IMR-90 (cell line): ENCODE measurements at regions not wholly inside any gene's neighbourhood (a gene's known extent, or its start where the extent isn't known, plus 50 kb on each side); places are given as distances from the start of the nearest gene placed in this dataset.

Experiments
- ATAC-seq: fragments of 200-7000 bp; cut with Tn5 transposase; 2 replicates; pipeline ENCODE4 v1.9.1; 2020; ENCODE audit warnings: low read depth, mild to moderate bottlenecking, moderate library complexity
- BruUV-seq: library from RNA; stranded (reverse); fragments of 400-500 nt; replicated peaks from 2 replicates; lab custom pipeline; 2021; lab: Mats Ljungman, UMichigan
- CTCF ChIA-PET: fragments of 300-600 bp; formaldehyde crosslinking; extraction: SDS; loops from one replicate; lab custom pipeline; 2021; ENCODE audit warnings: antibody characterized with exemption; lab: Yijun Ruan, JAX
- POLR2A ChIA-PET: fragments of 300-600 bp; sonication (Branson Sonifier 250); formaldehyde crosslinking; loops from one replicate; lab custom pipeline; 2022; ENCODE audit warnings: antibody characterized with exemption; ENCODE audit not compliant: unreplicated experiment; lab: Charles Lee
- DNase-seq: peaks from one replicate; pipeline ENCODE4 v3.0.0; 2013
- H2AFZ ChIP-seq: replicated peaks from 2 replicates; pipeline ENCODE3; 2013; ENCODE audit warnings: low read length, mild to moderate bottlenecking; ENCODE audit not compliant: poor library complexity
- H2AK5ac ChIP-seq: 2 replicates; pipeline ENCODE4 v1.6.1; 2013; ENCODE audit warnings: low read depth, low read length, inconsistent platforms
- H2AK9ac ChIP-seq: replicated peaks from 2 replicates; pipeline ENCODE3; 2013; ENCODE audit warnings: mild to moderate bottlenecking, low read depth, low read length, moderate library complexity; ENCODE audit not compliant: poor library complexity
- H2BK120ac ChIP-seq: 2 replicates; pipeline ENCODE4 v1.6.1; 2013; ENCODE audit warnings: low read depth, low read length, inconsistent platforms
- H2BK15ac ChIP-seq: 3 replicates; pipeline ENCODE4 v1.6.1; 2013; ENCODE audit warnings: low read depth, low read length, inconsistent platforms
- H2BK20ac ChIP-seq: 2 replicates; pipeline ENCODE4 v1.6.1; 2013; ENCODE audit warnings: low read depth, mild to moderate bottlenecking, inconsistent platforms, low read length, moderate library complexity
- H2BK5ac ChIP-seq: 2 replicates; pipeline ENCODE4 v1.6.1; 2013; ENCODE audit warnings: mild to moderate bottlenecking, low read depth, low read length, inconsistent platforms; ENCODE audit not compliant: poor library complexity, severe bottlenecking
- H3K14ac ChIP-seq: replicated peaks from 2 replicates; pipeline ENCODE4 v1.6.1; 2013; ENCODE audit warnings: low read depth, low read length, inconsistent platforms
- H3K18ac ChIP-seq: 2 replicates; pipeline ENCODE4 v1.6.1; 2013; ENCODE audit warnings: low read depth, low read length, control low read depth
- H3K23ac ChIP-seq: 2 replicates; pipeline ENCODE4 v1.6.1; 2013; ENCODE audit warnings: low read depth, low read length, inconsistent platforms
- H3K27ac ChIP-seq: 2 replicates; pipeline ENCODE4 v1.5.1; 2013; ENCODE audit warnings: mild to moderate bottlenecking, control low read depth, low read length; ENCODE audit not compliant: insufficient read depth
- H3K27me3 ChIP-seq: 2 replicates; pipeline ENCODE4 v1.6.1; 2013; ENCODE audit warnings: low read length; ENCODE audit not compliant: control insufficient read depth, insufficient read depth
- H3K36me3 ChIP-seq: 2 replicates; pipeline ENCODE4 v1.6.1; 2013; ENCODE audit warnings: low read length, mixed read lengths; ENCODE audit not compliant: control insufficient read depth, insufficient read depth
- H3K4ac ChIP-seq: 2 replicates; pipeline ENCODE4 v1.6.1; 2013; ENCODE audit warnings: low read depth, low read length, inconsistent platforms
- H3K4me1 ChIP-seq: 2 replicates; pipeline ENCODE4 v1.6.1; 2013; ENCODE audit warnings: low read length, mixed read lengths; ENCODE audit not compliant: control insufficient read depth, insufficient read depth
- H3K4me2 ChIP-seq: 2 replicates; pipeline ENCODE4 v1.6.1; 2013; ENCODE audit warnings: low read depth, mild to moderate bottlenecking, control low read depth, low read length, moderate library complexity
- H3K4me3 ChIP-seq: 2 replicates; pipeline ENCODE4 v1.5.1; 2013; ENCODE audit warnings: low read depth, mild to moderate bottlenecking, control low read depth, low read length, moderate library complexity; ENCODE audit not compliant: insufficient read depth
- H3K56ac ChIP-seq: 2 replicates; pipeline ENCODE4 v1.6.1; 2013; ENCODE audit warnings: low read length, inconsistent platforms; ENCODE audit not compliant: insufficient read depth; ENCODE audit errors: extremely low read depth
- H3K79me1 ChIP-seq, 2 experiments: 2 replicates each; pipeline ENCODE4 v1.6.1; 2013; ENCODE audit warnings: low read length in 2 of 2, inconsistent platforms in 1 of 2, low read depth in 1 of 2
- H3K9ac ChIP-seq: 2 replicates; pipeline ENCODE4 v1.6.1; 2013; ENCODE audit warnings: low read depth, low read length, control low read depth
- H3K9me1 ChIP-seq: 2 replicates; pipeline ENCODE4 v1.6.1; 2013; ENCODE audit warnings: low read length, inconsistent platforms; ENCODE audit not compliant: insufficient read depth
- H3K9me3 ChIP-seq: 2 replicates; pipeline ENCODE4 v1.6.1; 2013; ENCODE audit warnings: low read length; ENCODE audit not compliant: control insufficient read depth, insufficient read depth
- H4K20me1 ChIP-seq: 2 replicates; pipeline ENCODE4 v1.6.1; 2013; ENCODE audit warnings: low read length, inconsistent platforms; ENCODE audit not compliant: insufficient read depth
- H4K5ac ChIP-seq: 2 replicates; pipeline ENCODE4 v1.6.1; 2013; ENCODE audit warnings: mild to moderate bottlenecking, low read depth, low read length, control low read depth
- H4K8ac ChIP-seq, 2 experiments: 2 replicates each; pipeline ENCODE4 v1.6.1; 2013; ENCODE audit warnings: low read depth in 2 of 2, low read length in 2 of 2, control low read depth in 1 of 2, inconsistent platforms in 1 of 2
- H4K91ac ChIP-seq: 2 replicates; pipeline ENCODE4 v1.6.1; 2013; ENCODE audit warnings: low read depth, low read length, inconsistent platforms; ENCODE audit not compliant: insufficient read depth
- BHLHE40 ChIP-seq: fragments of 150-350 bp; IDR thresholded peaks from 2 replicates; pipeline ENCODE4 v1.6.1; 2016; ENCODE audit warnings: mild to moderate bottlenecking, low read depth, low read length
- CEBPB ChIP-seq: IDR thresholded peaks from 2 replicates; pipeline ENCODE4 v1.6.1; 2012; ENCODE audit warnings: low read depth, low read length, improper control_type of control experiment
- CHD1 ChIP-seq: IDR thresholded peaks from 2 replicates; pipeline ENCODE4 v1.6.1; 2012; ENCODE audit warnings: low read depth, low read length, improper control_type of control experiment
- FOS ChIP-seq: fragments of 150-350 bp; IDR thresholded peaks from 2 replicates; pipeline ENCODE4 v1.6.1; 2016; ENCODE audit warnings: low read depth, low read length
- MAFK ChIP-seq: IDR thresholded peaks from 2 replicates; pipeline ENCODE4 v1.6.1; 2012; ENCODE audit warnings: low read depth, low read length, improper control_type of control experiment
- MAZ ChIP-seq: IDR thresholded peaks from 2 replicates; pipeline ENCODE4 v1.6.1; 2012; ENCODE audit warnings: low read depth, mild to moderate bottlenecking, low read length, improper control_type of control experiment, moderate library complexity, borderline replicate concordance
- MXI1 ChIP-seq: IDR thresholded peaks from 2 replicates; pipeline ENCODE4 v1.6.1; 2012; ENCODE audit warnings: low read depth, mild to moderate bottlenecking, low read length, moderate library complexity, borderline replicate concordance
- NFE2L2 ChIP-seq: fragments of 150-350 bp; IDR thresholded peaks from 2 replicates; pipeline ENCODE4 v1.6.1; 2016; ENCODE audit warnings: low read depth, mild to moderate bottlenecking, low read length
- POLR2A ChIP-seq: IDR thresholded peaks from 2 replicates; pipeline ENCODE4 v1.6.1; 2012; ENCODE audit warnings: mild to moderate bottlenecking, low read depth, low read length
- RAD21 ChIP-seq: IDR thresholded peaks from 2 replicates; pipeline ENCODE4 v1.6.1; 2012; ENCODE audit warnings: low read length, improper control_type of control experiment
- RCOR1 ChIP-seq: IDR thresholded peaks from 2 replicates; pipeline ENCODE4 v1.6.1; 2012; ENCODE audit warnings: mild to moderate bottlenecking, low read length, improper control_type of control experiment; ENCODE audit not compliant: insufficient replicate concordance
- RFX5 ChIP-seq: IDR thresholded peaks from 2 replicates; pipeline ENCODE4 v1.8.0; 2012; ENCODE audit warnings: low read depth, mild to moderate bottlenecking, low read length, moderate library complexity
- SMC3 ChIP-seq: fragments of 150-350 bp; IDR thresholded peaks from 2 replicates; pipeline ENCODE4 v1.6.1; 2016; ENCODE audit warnings: low read depth, mild to moderate bottlenecking, antibody characterized with exemption, low read length, moderate library complexity
- dilution Hi-C: fragments of 300-500 bp; cut with HindIII; formaldehyde crosslinking; loops from one replicate; pipeline ENCODE4 v1.14.3; 2018; ENCODE audit warnings: low sequenced_read_pairs; ENCODE audit not compliant: unreplicated experiment
- in situ Hi-C: fragments of 300-500 bp; cut with MboI; formaldehyde crosslinking; loops from 3 replicates; pipeline ENCODE4 v1.14.3; 2019; ENCODE audit warnings: low sequenced_read_pairs, inconsistent platforms, mixed read lengths
- intact Hi-C: fragments of 100-400 bp; cut with micrococcal nuclease; formaldehyde crosslinking; loops from 2 replicates; pipeline ENCODE4 v1.10.0; 2022
- TF ChIP-seq, protein P1 (sequence below): fragments of 150-350 bp; IDR thresholded peaks from 2 replicates; pipeline ENCODE4 v1.6.1; 2016; ENCODE audit warnings: low read depth, mild to moderate bottlenecking, low read length, moderate library complexity, borderline replicate concordance
- TF ChIP-seq, protein P2 (sequence below): conservative IDR thresholded peaks from 2 replicates; pipeline ENCODE4 v1.5.1; 2012; ENCODE audit warnings: mild to moderate bottlenecking, low read depth, low read length, improper control_type of control experiment
- TF ChIP-seq, protein P3 (sequence below): fragments of 150-350 bp; IDR thresholded peaks from 2 replicates; pipeline ENCODE4 v1.6.1; 2017; ENCODE audit warnings: mild to moderate bottlenecking, antibody characterized with exemption, low read length, low read depth

DNA sequence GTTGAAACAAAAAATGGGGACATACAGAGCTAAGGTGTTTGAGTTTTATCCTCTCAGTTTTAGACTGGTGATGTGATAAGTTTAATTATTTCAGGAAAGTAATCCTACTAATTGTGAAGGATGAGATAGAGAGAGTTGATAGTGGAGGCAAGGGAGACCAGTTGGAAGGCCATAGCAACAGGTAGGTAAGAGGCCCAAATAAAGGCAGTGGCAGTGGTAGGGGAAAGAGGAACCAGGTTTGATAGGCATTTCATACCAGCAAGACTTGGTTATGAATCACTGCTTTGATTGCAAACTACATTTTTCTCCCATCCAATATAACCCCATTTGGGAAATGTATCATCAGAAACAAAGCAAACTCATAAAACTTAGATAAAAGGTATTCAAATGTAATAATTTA, 63.1 kb upstream of the SH3GLB1 start:
- Histone ChIP-seq H3K4me3 (no peak overlapping the region), H2BK120ac (no peak overlapping the region), H3K9me1 (no peaks in the 10 kb centered on the region), H2BK20ac (no peak overlapping the region), H3K27me3 (0 out of 2 replicates have a peak, but pooled peaks cover 1% of the 10 kb centered on the region), H4K5ac (no peak overlapping the region), H3K56ac (no peak overlapping the region), H3K4ac (no peak overlapping the region), H3K14ac (no peak overlapping the region), H2AFZ (no peak overlapping the region), H3K23ac (no peak overlapping the region), H3K79me1 (no peaks in the 10 kb centered on the region), H3K4me1 (no peaks in the 10 kb centered on the region), H2AK9ac (no peak overlapping the region), H3K9me3 (no peaks in the 10 kb centered on the region), H3K18ac (no peak overlapping the region), H2BK5ac (no peak overlapping the region), H2AK5ac (no peak overlapping the region), H3K4me2 (no peak overlapping the region), H4K8ac (no peak overlapping the region), H3K9ac (no peak overlapping the region), H2BK15ac (no peak overlapping the region), H3K27ac (no peak overlapping the region), H4K20me1 (no peaks in the 10 kb centered on the region), H3K36me3 (no peaks in the 10 kb centered on the region), H4K91ac (no peak overlapping the region)
- BruUV-seq: no TSS peak
- POLR2A ChIA-PET: no interaction called here
- intact Hi-C loops (no loop called here), dilution Hi-C loops (no loop called here), in situ Hi-C loops (no loop called here)
- CTCF ChIA-PET: no interaction called here
- TF ChIP-seq, protein P1, sequence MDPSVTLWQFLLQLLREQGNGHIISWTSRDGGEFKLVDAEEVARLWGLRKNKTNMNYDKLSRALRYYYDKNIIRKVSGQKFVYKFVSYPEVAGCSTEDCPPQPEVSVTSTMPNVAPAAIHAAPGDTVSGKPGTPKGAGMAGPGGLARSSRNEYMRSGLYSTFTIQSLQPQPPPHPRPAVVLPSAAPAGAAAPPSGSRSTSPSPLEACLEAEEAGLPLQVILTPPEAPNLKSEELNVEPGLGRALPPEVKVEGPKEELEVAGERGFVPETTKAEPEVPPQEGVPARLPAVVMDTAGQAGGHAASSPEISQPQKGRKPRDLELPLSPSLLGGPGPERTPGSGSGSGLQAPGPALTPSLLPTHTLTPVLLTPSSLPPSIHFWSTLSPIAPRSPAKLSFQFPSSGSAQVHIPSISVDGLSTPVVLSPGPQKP: no peak
- TF ChIP-seq POLR2A (no peak), MAFK (no peak), MAZ (no peak), FOS (no peak), NFE2L2 (no peak), BHLHE40 (no peak), RFX5 (no peak), CEBPB (no peak), MXI1 (no peak), RCOR1 (no peak), SMC3 (no peak), CHD1 (no peak), RAD21 (no peak)
- TF ChIP-seq, protein P2, sequence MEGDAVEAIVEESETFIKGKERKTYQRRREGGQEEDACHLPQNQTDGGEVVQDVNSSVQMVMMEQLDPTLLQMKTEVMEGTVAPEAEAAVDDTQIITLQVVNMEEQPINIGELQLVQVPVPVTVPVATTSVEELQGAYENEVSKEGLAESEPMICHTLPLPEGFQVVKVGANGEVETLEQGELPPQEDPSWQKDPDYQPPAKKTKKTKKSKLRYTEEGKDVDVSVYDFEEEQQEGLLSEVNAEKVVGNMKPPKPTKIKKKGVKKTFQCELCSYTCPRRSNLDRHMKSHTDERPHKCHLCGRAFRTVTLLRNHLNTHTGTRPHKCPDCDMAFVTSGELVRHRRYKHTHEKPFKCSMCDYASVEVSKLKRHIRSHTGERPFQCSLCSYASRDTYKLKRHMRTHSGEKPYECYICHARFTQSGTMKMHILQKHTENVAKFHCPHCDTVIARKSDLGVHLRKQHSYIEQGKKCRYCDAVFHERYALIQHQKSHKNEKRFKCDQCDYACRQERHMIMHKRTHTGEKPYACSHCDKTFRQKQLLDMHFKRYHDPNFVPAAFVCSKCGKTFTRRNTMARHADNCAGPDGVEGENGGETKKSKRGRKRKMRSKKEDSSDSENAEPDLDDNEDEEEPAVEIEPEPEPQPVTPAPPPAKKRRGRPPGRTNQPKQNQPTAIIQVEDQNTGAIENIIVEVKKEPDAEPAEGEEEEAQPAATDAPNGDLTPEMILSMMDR: no peak
- TF ChIP-seq, protein P3, sequence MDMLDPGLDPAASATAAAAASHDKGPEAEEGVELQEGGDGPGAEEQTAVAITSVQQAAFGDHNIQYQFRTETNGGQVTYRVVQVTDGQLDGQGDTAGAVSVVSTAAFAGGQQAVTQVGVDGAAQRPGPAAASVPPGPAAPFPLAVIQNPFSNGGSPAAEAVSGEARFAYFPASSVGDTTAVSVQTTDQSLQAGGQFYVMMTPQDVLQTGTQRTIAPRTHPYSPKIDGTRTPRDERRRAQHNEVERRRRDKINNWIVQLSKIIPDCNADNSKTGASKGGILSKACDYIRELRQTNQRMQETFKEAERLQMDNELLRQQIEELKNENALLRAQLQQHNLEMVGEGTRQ: no peak
- DNase-seq (no peak), ATAC-seq (no peak)
